ENCODE measurements at regions not wholly inside any gene's neighbourhood (a gene's known extent, or its start where the extent isn't known, plus 50 kb on each side); places are given as distances from the start of the nearest gene placed in this dataset.

DNA sequence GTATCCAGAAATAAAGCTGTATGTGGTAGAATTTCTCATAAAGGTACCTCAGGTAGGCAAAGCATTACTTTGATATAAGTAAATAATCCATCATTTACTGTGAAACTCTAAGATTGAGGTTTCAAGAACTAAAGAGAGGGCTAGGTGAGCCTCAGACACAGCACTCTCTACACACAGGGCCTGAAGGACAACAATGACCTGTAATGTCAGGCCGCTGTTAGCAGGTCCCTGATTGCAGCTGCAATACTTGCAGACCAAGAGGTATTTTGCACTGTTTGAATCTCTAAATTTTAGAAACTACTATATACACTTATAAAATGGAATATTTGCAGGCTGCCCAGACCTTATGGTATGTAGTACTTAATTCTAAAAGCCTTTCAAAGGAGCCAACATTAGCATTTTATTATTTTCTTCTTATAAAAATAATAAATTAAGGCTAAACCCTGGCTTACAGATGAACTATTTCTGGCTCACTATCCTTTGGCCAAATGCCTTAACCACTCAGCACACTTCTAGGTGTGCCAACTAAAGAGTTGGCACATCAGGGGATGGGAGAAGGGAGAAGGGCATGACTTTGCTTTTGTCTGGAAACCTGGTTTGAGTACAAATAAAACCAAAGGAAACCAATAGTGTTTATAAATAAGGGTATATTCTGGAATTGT is 66.7 kb upstream of the SLC39A10 start:
- no peaks in the 10 kb centered on the region for H3K4me1 ChIP-seq (ENCODE audit: control insufficient read depth in 1 of 2, insufficient read depth in 2 of 2, low read length in 2 of 2)
- no peak overlapping the region for H2AFZ ChIP-seq (ENCODE audit: low read depth, low read length, poor library complexity, severe bottlenecking)
- H3K79me2 ChIP-seq (ENCODE audit: insufficient read depth, low read length): no peaks in the 10 kb centered on the region
- intact Hi-C loops (cut with micrococcal nuclease): no loop called here
- no peaks in the 10 kb centered on the region for H3K9me3 ChIP-seq (ENCODE audit: control insufficient read depth in 1 of 2, insufficient read depth in 1 of 2, low read depth in 1 of 2, low read length in 2 of 2)
- H3K27ac ChIP-seq (ENCODE audit: low read depth, low read length): no peak overlapping the region
- H3K4me3 ChIP-seq (replicated peaks in 1 of 2; ENCODE audit: low read depth in 1 of 2, low read length in 2 of 2): no peak overlapping the region
- H3K9me2 ChIP-seq (ENCODE audit: insufficient read depth): no peaks in the 10 kb centered on the region
- H3K27me3 ChIP-seq (ENCODE audit: insufficient read depth, low read length): no peaks in the 10 kb centered on the region
- H4K20me1 ChIP-seq (ENCODE audit: insufficient read depth): no peaks in the 10 kb centered on the region
- POLR2A ChIA-PET: no interaction called here
- CTCF ChIA-PET: no interaction called here
- H3K36me3 ChIP-seq (ENCODE audit: control insufficient read depth in 1 of 2, insufficient read depth in 2 of 2, low read length in 2 of 2): no peaks in the 10 kb centered on the region
- DNase-seq (ENCODE audit: low read depth, low spot score) (no peak), ATAC-seq (no peak)
- no peak overlapping the region for H3K4me2 ChIP-seq (ENCODE audit: low read length)
- RAD21 ChIA-PET (ENCODE audit: low non-redundant PET in 1 of 2, low total read pairs in 2 of 2, uncharacterized antibody in 2 of 2, unreplicated experiment in 2 of 2): no interaction called here
- TF ChIP-seq, protein P1, sequence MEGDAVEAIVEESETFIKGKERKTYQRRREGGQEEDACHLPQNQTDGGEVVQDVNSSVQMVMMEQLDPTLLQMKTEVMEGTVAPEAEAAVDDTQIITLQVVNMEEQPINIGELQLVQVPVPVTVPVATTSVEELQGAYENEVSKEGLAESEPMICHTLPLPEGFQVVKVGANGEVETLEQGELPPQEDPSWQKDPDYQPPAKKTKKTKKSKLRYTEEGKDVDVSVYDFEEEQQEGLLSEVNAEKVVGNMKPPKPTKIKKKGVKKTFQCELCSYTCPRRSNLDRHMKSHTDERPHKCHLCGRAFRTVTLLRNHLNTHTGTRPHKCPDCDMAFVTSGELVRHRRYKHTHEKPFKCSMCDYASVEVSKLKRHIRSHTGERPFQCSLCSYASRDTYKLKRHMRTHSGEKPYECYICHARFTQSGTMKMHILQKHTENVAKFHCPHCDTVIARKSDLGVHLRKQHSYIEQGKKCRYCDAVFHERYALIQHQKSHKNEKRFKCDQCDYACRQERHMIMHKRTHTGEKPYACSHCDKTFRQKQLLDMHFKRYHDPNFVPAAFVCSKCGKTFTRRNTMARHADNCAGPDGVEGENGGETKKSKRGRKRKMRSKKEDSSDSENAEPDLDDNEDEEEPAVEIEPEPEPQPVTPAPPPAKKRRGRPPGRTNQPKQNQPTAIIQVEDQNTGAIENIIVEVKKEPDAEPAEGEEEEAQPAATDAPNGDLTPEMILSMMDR (IDR thresholded peaks at IDR 0.05 in 2 of 3, conservative IDR thresholded peaks at IDR 0.05 in 1 of 3; ENCODE audit: borderline replicate concordance in 1 of 3, insufficient read depth in 1 of 3, low read depth in 2 of 3, low read length in 2 of 3): no peak
- TF ChIP-seq ZNF274 (IDR thresholded peaks at IDR 0.05; ENCODE audit: low read depth, low read length) (no peak), CEBPB (IDR thresholded peaks at IDR 0.05; ENCODE audit: low read depth) (no peak), CBX3 (IDR thresholded peaks at IDR 0.05; ENCODE audit: low read depth) (no peak), YY1 (IDR thresholded peaks at IDR 0.05; ENCODE audit: extremely low read depth, insufficient replicate concordance, low read depth, low read length) (no peak), ATF3 (IDR thresholded peaks at IDR 0.05) (no peak), ZFX (IDR thresholded peaks at IDR 0.05) (no peak), POLR2AphosphoS5 (IDR thresholded peaks at IDR 0.05; ENCODE audit: low read depth, low read length) (no peak), POLR2A (IDR thresholded peaks at IDR 0.05; ENCODE audit: borderline replicate concordance, extremely low read depth, insufficient read depth, insufficient read length) (no peak), JUND (IDR thresholded peaks at IDR 0.05) (no peak), EZH2 (IDR thresholded peaks at IDR 0.05) (no peak), EZH2phosphoT487 (IDR thresholded peaks at IDR 0.05; ENCODE audit: borderline replicate concordance) (no peak), TCF7L2 (IDR thresholded peaks at IDR 0.05; ENCODE audit: borderline replicate concordance, extremely low read depth, insufficient read depth, insufficient read length) (no peak), FOSL1 (IDR thresholded peaks at IDR 0.05; ENCODE audit: low read depth) (no peak), SIN3A (IDR thresholded peaks at IDR 0.05; ENCODE audit: low read depth) (no peak), EGR1 (IDR thresholded peaks at IDR 0.05; ENCODE audit: low read depth) (no peak), ELF1 (IDR thresholded peaks at IDR 0.05; ENCODE audit: borderline replicate concordance, low read depth) (no peak)
- TF ChIP-seq, protein P2, sequence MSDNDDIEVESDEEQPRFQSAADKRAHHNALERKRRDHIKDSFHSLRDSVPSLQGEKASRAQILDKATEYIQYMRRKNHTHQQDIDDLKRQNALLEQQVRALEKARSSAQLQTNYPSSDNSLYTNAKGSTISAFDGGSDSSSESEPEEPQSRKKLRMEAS (IDR thresholded peaks at IDR 0.05): no peak
- TF ChIP-seq, protein P3, sequence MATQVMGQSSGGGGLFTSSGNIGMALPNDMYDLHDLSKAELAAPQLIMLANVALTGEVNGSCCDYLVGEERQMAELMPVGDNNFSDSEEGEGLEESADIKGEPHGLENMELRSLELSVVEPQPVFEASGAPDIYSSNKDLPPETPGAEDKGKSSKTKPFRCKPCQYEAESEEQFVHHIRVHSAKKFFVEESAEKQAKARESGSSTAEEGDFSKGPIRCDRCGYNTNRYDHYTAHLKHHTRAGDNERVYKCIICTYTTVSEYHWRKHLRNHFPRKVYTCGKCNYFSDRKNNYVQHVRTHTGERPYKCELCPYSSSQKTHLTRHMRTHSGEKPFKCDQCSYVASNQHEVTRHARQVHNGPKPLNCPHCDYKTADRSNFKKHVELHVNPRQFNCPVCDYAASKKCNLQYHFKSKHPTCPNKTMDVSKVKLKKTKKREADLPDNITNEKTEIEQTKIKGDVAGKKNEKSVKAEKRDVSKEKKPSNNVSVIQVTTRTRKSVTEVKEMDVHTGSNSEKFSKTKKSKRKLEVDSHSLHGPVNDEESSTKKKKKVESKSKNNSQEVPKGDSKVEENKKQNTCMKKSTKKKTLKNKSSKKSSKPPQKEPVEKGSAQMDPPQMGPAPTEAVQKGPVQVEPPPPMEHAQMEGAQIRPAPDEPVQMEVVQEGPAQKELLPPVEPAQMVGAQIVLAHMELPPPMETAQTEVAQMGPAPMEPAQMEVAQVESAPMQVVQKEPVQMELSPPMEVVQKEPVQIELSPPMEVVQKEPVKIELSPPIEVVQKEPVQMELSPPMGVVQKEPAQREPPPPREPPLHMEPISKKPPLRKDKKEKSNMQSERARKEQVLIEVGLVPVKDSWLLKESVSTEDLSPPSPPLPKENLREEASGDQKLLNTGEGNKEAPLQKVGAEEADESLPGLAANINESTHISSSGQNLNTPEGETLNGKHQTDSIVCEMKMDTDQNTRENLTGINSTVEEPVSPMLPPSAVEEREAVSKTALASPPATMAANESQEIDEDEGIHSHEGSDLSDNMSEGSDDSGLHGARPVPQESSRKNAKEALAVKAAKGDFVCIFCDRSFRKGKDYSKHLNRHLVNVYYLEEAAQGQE (IDR thresholded peaks at IDR 0.05; ENCODE audit: low read depth): no peak
- BruUV-seq (replicated peaks): no TSS peak
- no peak overlapping the region for H3K9ac ChIP-seq (ENCODE audit: low read length)

Measured in HCT116 (cell line).